Keratinocyte (primary cell): ENCODE measurements at regions not wholly inside any gene's neighbourhood (a gene's known extent, or its start where the extent isn't known, plus 50 kb on each side); places are given as distances from the start of the nearest gene placed in this dataset.

Experiments used
- DNase-seq: peaks from one replicate; pipeline ENCODE4 v3.0.0-alpha.2; 2011; ENCODE audit warnings: low read depth, missing footprints, low spot score
- FAIRE-seq: peaks from 2 replicates; lab custom pipeline; 2011; peaks lifted over from hg19 to GRCh38; lab: Jason Lieb, UNC
- H2AFZ ChIP-seq: 2 replicates; pipeline ENCODE4 v1.6.0; 2012; ENCODE audit warnings: low read length, control low read depth, inconsistent platforms; ENCODE audit not compliant: control insufficient read depth
- H3K27ac ChIP-seq: 2 replicates; pipeline ENCODE4 v1.5.1; 2011; ENCODE audit warnings: low read length; ENCODE audit not compliant: control insufficient read depth, insufficient read depth
- H3K27me3 ChIP-seq: 3 replicates; pipeline ENCODE4 v1.6.0; 2011; ENCODE audit warnings: low read length; ENCODE audit not compliant: control insufficient read depth, insufficient read depth; ENCODE audit errors: extremely low read depth
- H3K36me3 ChIP-seq, 2 experiments: 2 replicates in 1 of 2; 3 replicates in 1 of 2; pipeline ENCODE4 v1.5.1; 2011; ENCODE audit warnings: low read length in 2 of 2, mild to moderate bottlenecking in 1 of 2; ENCODE audit not compliant: control insufficient read depth in 2 of 2, insufficient read depth in 2 of 2; ENCODE audit errors: extremely low read depth in 1 of 2
- H3K4me1 ChIP-seq: 3 replicates; pipeline ENCODE4 v1.5.1; 2011; ENCODE audit warnings: low read length; ENCODE audit not compliant: control insufficient read depth, insufficient read depth; ENCODE audit errors: extremely low read depth
- H3K4me2 ChIP-seq: 3 replicates; pipeline ENCODE4 v1.6.0; 2011; ENCODE audit warnings: low read depth, low read length; ENCODE audit not compliant: control insufficient read depth, insufficient read depth; ENCODE audit errors: extremely low read depth
- H3K4me3 ChIP-seq, 3 experiments: fragments of 200-600 bp in 1 of 3; sonication (generic) in 1 of 3; 2 replicates in 2 of 3; 3 replicates in 1 of 3; pipeline ENCODE4 v1.5.1; 2011 to 2016; ENCODE audit warnings: low read length in 3 of 3, mild to moderate bottlenecking in 3 of 3, control low read depth in 2 of 3, inconsistent platforms in 1 of 3, low read depth in 1 of 3, mixed read lengths in 1 of 3, mixed run types in 1 of 3, moderate library complexity in 1 of 3; ENCODE audit not compliant: control insufficient read depth in 2 of 3, insufficient read depth in 2 of 3; ENCODE audit errors: extremely low read depth in 1 of 3
- H3K79me2 ChIP-seq: 2 replicates; pipeline ENCODE4 v1.6.0; 2012; ENCODE audit warnings: low read length; ENCODE audit not compliant: control insufficient read depth, insufficient read depth
- H3K9ac ChIP-seq: 3 replicates; pipeline ENCODE4 v1.6.0; 2011; ENCODE audit warnings: low read length; ENCODE audit not compliant: control insufficient read depth, insufficient read depth; ENCODE audit errors: extremely low read depth
- H3K9me1 ChIP-seq: 3 replicates; pipeline ENCODE4 v1.6.0; 2011; ENCODE audit warnings: low read length; ENCODE audit not compliant: control insufficient read depth, insufficient read depth; ENCODE audit errors: extremely low read depth
- H3K9me3 ChIP-seq: 2 replicates; pipeline ENCODE4 v1.5.1; 2012; ENCODE audit warnings: low read depth, low read length; ENCODE audit not compliant: control insufficient read depth
- H4K20me1 ChIP-seq: 3 replicates; pipeline ENCODE4 v1.6.0; 2011; ENCODE audit warnings: low read length; ENCODE audit not compliant: control insufficient read depth, insufficient read depth; ENCODE audit errors: extremely low read depth
- EZH2 ChIP-seq: IDR thresholded peaks from one replicate; pipeline ENCODE4 v1.6.1; 2012; ENCODE audit warnings: inconsistent platforms, mild to moderate bottlenecking, low read length, moderate library complexity
- dilution Hi-C: fragments of 300-500 bp; cut with MboI; formaldehyde crosslinking; loops from one replicate; pipeline ENCODE4 v1.7.0; 2020; ENCODE audit warnings: low sequenced_read_pairs; ENCODE audit not compliant: extremely low pct_ligation_motif_present
- TF ChIP-seq, protein P1 (sequence below), 3 experiments: IDR thresholded peaks in 1 of 3; conservative IDR thresholded peaks in 1 of 3; optimal IDR thresholded peaks in 1 of 3; 2 replicates in 2 of 3; 3 replicates in 1 of 3; pipeline versions ENCODE3 to v1.5.1; 2011; ENCODE audit warnings: low read length in 3 of 3, mild to moderate bottlenecking in 3 of 3, moderate library complexity in 2 of 3, control low read depth in 1 of 3, inconsistent platforms in 1 of 3; ENCODE audit not compliant: insufficient read depth in 2 of 3; ENCODE audit errors: extremely low read depth in 1 of 3

DNA sequence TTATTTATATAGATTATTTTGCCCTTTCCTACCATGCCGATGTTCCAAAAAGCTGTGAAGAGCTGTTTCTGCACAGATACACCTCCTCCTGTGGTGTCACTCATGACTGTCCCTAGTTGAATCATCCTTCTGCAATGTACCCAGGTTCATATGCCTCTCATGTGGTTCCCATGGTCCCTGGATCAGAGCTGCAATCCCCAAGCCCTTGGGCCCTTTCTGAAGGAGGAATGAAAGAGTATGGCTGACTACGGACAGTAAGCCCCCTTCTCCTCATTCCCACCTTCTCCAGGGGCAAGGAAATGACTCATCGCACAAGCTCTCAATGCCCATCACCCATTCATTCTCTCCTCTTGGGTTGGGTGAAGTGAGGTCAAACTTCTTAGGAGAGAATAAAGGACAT, 63.9 kb upstream of the ACVR1 start:
- peaks cover 6% of the 10 kb centered on the region for H3K4me1 ChIP-seq
- no peak overlapping the region for H3K27ac ChIP-seq
- FAIRE-seq: no peak
- no peak for TF ChIP-seq EZH2
- TF ChIP-seq, protein P1, sequence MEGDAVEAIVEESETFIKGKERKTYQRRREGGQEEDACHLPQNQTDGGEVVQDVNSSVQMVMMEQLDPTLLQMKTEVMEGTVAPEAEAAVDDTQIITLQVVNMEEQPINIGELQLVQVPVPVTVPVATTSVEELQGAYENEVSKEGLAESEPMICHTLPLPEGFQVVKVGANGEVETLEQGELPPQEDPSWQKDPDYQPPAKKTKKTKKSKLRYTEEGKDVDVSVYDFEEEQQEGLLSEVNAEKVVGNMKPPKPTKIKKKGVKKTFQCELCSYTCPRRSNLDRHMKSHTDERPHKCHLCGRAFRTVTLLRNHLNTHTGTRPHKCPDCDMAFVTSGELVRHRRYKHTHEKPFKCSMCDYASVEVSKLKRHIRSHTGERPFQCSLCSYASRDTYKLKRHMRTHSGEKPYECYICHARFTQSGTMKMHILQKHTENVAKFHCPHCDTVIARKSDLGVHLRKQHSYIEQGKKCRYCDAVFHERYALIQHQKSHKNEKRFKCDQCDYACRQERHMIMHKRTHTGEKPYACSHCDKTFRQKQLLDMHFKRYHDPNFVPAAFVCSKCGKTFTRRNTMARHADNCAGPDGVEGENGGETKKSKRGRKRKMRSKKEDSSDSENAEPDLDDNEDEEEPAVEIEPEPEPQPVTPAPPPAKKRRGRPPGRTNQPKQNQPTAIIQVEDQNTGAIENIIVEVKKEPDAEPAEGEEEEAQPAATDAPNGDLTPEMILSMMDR (optimal IDR thresholded peaks at IDR 0.05 in 1 of 3, IDR thresholded peaks at IDR 0.05 in 1 of 3, conservative IDR thresholded peaks at IDR 0.05 in 1 of 3; ENCODE audit: extremely low read depth in 1 of 3, insufficient read depth in 2 of 3, low read length in 3 of 3): no peak
- no peaks in the 10 kb centered on the region for H3K36me3 ChIP-seq
- H3K4me3 ChIP-seq: no peak overlapping the region
- H3K9me3 ChIP-seq: no peaks in the 10 kb centered on the region
- H3K27me3 ChIP-seq: no peaks in the 10 kb centered on the region
- H3K9me1 ChIP-seq: no peaks in the 10 kb centered on the region
- H4K20me1 ChIP-seq: no peaks in the 10 kb centered on the region
- dilution Hi-C loops: no loop called here
- no peak overlapping the region for H3K4me2 ChIP-seq
- H3K79me2 ChIP-seq: no peaks in the 10 kb centered on the region
- no peak overlapping the region for H2AFZ ChIP-seq
- H3K9ac ChIP-seq: no peak overlapping the region
- no peak for DNase-seq

- dilution Hi-C loops: no loop called here
- DNase-seq (no peak), FAIRE-seq (no peak)
- Histone ChIP-seq H3K79me2 (no peaks in the 10 kb centered on the region), H3K4me2 (no peak overlapping the region), H4K20me1 (no peaks in the 10 kb centered on the region), H3K9me1 (no peaks in the 10 kb centered on the region), H3K9ac (no peak overlapping the region), H3K9me3 (no peaks in the 10 kb centered on the region), H3K27me3 (no peaks in the 10 kb centered on the region), H3K4me1 (peaks cover 6% of the 10 kb centered on the region), H2AFZ (no peak overlapping the region), H3K4me3 (no peak overlapping the region), H3K27ac (no peak overlapping the region), H3K36me3 (no peaks in the 10 kb centered on the region)
- TF ChIP-seq, protein P1 (optimal IDR thresholded peaks at IDR 0.05 in 1 of 3, IDR thresholded peaks at IDR 0.05 in 1 of 3, conservative IDR thresholded peaks at IDR 0.05 in 1 of 3; ENCODE audit: extremely low read depth in 1 of 3, insufficient read depth in 2 of 3, low read length in 3 of 3): no peak
- TF ChIP-seq EZH2: no peak
Measured at GRCh38 chr2:157938556-157938955, 62.4 kb upstream of the ACVR1 start.
